Astrocyte of the spinal cord (primary cell): ENCODE measurements at regions not wholly inside any gene's neighbourhood (a gene's known extent, or its start where the extent isn't known, plus 50 kb on each side); places are given as distances from the start of the nearest gene placed in this dataset.
A peak's percentile ranks its signal among the peaks of the same experiment; 100 is the strongest.

Source experiments
- DNase-seq: peaks from one replicate; pipeline ENCODE4 v3.0.0; 2011; ENCODE audit warnings: low read depth, low spot score
- H3K4me3 ChIP-seq: 2 replicates; pipeline ENCODE4 v1.5.1; 2011; ENCODE audit warnings: low read depth, mild to moderate bottlenecking, low read length, moderate library complexity
- in situ Hi-C: cut with HindIII; loops from 2 replicates; pipeline ENCODE4 v1.10.0; 2017; ENCODE audit warnings: low sequenced_read_pairs
- TF ChIP-seq, protein P1 (sequence below): IDR thresholded peaks from 2 replicates; pipeline ENCODE4 v1.5.1; 2012; ENCODE audit warnings: low read depth, mild to moderate bottlenecking, low read length, inconsistent platforms

- no peak for DNase-seq
Observed at GRCh38 chr1:81700728-81701470, 99.8 kb upstream of the ADGRL2 start.

GRCh38 chr1:81699234-81699633 is 101.5 kb upstream of the ADGRL2 start:
- in situ Hi-C loops: no loop called here
- TF ChIP-seq, protein P1, sequence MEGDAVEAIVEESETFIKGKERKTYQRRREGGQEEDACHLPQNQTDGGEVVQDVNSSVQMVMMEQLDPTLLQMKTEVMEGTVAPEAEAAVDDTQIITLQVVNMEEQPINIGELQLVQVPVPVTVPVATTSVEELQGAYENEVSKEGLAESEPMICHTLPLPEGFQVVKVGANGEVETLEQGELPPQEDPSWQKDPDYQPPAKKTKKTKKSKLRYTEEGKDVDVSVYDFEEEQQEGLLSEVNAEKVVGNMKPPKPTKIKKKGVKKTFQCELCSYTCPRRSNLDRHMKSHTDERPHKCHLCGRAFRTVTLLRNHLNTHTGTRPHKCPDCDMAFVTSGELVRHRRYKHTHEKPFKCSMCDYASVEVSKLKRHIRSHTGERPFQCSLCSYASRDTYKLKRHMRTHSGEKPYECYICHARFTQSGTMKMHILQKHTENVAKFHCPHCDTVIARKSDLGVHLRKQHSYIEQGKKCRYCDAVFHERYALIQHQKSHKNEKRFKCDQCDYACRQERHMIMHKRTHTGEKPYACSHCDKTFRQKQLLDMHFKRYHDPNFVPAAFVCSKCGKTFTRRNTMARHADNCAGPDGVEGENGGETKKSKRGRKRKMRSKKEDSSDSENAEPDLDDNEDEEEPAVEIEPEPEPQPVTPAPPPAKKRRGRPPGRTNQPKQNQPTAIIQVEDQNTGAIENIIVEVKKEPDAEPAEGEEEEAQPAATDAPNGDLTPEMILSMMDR: no peak
- no peak overlapping the region for H3K4me3 ChIP-seq
- peak; percentile 63 for DNase-seq

More at GRCh38 chr1:81700728-81701470, 99.8 kb upstream of the ADGRL2 start:
- no peak overlapping the region for H3K4me3 ChIP-seq
- in situ Hi-C loops: no loop called here
- TF ChIP-seq, protein P1: no peak

DNA sequence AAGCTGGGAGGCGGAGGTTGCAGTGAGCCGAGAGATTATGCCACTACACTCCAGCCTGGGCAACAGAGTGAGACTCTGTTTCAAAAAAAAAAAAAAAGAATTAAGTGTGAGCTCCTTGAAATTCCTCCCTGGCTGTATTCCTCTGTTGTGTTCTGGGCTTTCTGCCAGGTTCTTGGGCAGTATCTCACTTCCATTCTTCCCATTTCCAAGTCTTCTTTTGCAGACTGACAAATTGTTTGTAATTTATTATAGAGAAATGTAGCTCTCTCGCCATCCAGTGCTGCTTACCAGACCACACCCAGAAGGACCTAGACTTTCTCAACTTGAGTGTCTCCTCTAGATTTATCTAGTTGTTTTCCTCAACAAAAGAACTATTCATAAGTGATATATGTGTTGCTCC is 105.0 kb upstream of the ADGRL2 start:
- peak; percentile 74 for DNase-seq
- in situ Hi-C loops: no loop called here
- H3K4me3 ChIP-seq: no peak overlapping the region
- TF ChIP-seq, protein P1: no peak

- no peak overlapping the region for H3K4me3 ChIP-seq
- TF ChIP-seq, protein P1: no peak
- no peak for DNase-seq
- in situ Hi-C loops: no loop called here
Observed at GRCh38 chr1:81693316-81693715, 107.4 kb upstream of the ADGRL2 start.

- no peak for DNase-seq
- in situ Hi-C loops: no loop called here
- H3K4me3 ChIP-seq: no peak overlapping the region
- TF ChIP-seq, protein P1: no peak
Observed at GRCh38 chr1:81690676-81691453, 109.9 kb upstream of the ADGRL2 start.

- DNase-seq: peak; percentile 29
- TF ChIP-seq, protein P1: no peak
- in situ Hi-C loops: no loop called here
- H3K4me3 ChIP-seq: no peak overlapping the region
Observed at GRCh38 chr1:81689531-81689941, 111.2 kb upstream of the ADGRL2 start.
